HG03097 (cell line): ENCODE measurements at regions not wholly inside any gene's neighbourhood (a gene's known extent, or its start where the extent isn't known, plus 50 kb on each side); places are given as distances from the start of the nearest gene placed in this dataset.
"Not testable (repeated sequence)": the region's sequence is repeated elsewhere in the genome, so short reads cannot be mapped to it uniquely, and the experiment has no call there.

Source experiments
- ATAC-seq: cut with Tn5 transposase; IDR thresholded peaks from one replicate; pipeline ENCODE4 v1.9.1; 2021; ENCODE audit not compliant: unreplicated experiment, low FRiP score

GRCh38 chr9:21591221-21592062 lies 109.3 kb upstream of the IFNE start:
- peak; percentile 68 for ATAC-seq

- ATAC-seq: no peak
Observed at GRCh38 chr9:21592063-21592338, 109.9 kb upstream of the IFNE start.

GRCh38 chr9:21597284-21597683 lies 115.2 kb upstream of the IFNE start:
- no peak for ATAC-seq

GRCh38 chr9:21598749-21599148 lies 116.6 kb upstream of the IFNE start:
- no peak for ATAC-seq

- ATAC-seq: no peak
Observed at GRCh38 chr9:21605489-21605931, 123.4 kb upstream of the IFNE start.

GRCh38 chr9:21607576-21607975 lies 125.5 kb upstream of the IFNE start:
- no peak for ATAC-seq

GRCh38 chr9:21608200-21608599 lies 126.1 kb upstream of the IFNE start:
- ATAC-seq: no peak

- ATAC-seq: no peak
Observed at GRCh38 chr9:21609506-21609905, 127.4 kb upstream of the IFNE start.

GRCh38 chr9:21611891-21612290 lies 129.8 kb upstream of the IFNE start:
- ATAC-seq: no peak

- ATAC-seq: no peak
Observed at GRCh38 chr9:21615018-21615417, 132.9 kb upstream of the IFNE start.

GRCh38 chr9:21615446-21615845 lies 133.3 kb upstream of the IFNE start:
- ATAC-seq: no peak

GRCh38 chr9:21616082-21616778 lies 134.1 kb upstream of the IFNE start:
- no peak for ATAC-seq

- no peak for ATAC-seq
Observed at GRCh38 chr9:21624675-21625644, 142.8 kb upstream of the IFNE start.

- no peak for ATAC-seq
Observed at GRCh38 chr9:21626493-21626892, 144.4 kb upstream of the IFNE start.

- ATAC-seq: not testable (repeated sequence)
Observed at GRCh38 chr9:21628954-21629353, 146.8 kb upstream of the IFNE start.

- no peak for ATAC-seq
Observed at GRCh38 chr9:21634951-21635350, 152.8 kb upstream of the IFNE start.

GRCh38 chr9:21638104-21638503 lies 156.0 kb upstream of the IFNE start:
- no peak for ATAC-seq

- no peak for ATAC-seq
Observed at GRCh38 chr9:21653091-21653490, 149.3 kb upstream of the MTAP start.

GRCh38 chr9:21653589-21653988 lies 148.8 kb upstream of the MTAP start:
- ATAC-seq: no peak

- no peak for ATAC-seq
Observed at GRCh38 chr9:21656776-21657674, 145.4 kb upstream of the MTAP start.
